ENCODE measurements at regions not wholly inside any gene's neighbourhood (a gene's known extent, or its start where the extent isn't known, plus 50 kb on each side); places are given as distances from the start of the nearest gene placed in this dataset.
A peak's percentile ranks its signal among the peaks of the same experiment; 100 is the strongest.

- Histone ChIP-seq H3K27me3 (ENCODE audit: control insufficient read depth, insufficient read depth, low read length) (no peaks in the 10 kb centered on the region), H3K27ac (ENCODE audit: insufficient read depth, low read length, poor library complexity, severe bottlenecking) (no peak overlapping the region), H3K4me3 (ENCODE audit: low read depth, low read length) (no peak overlapping the region), H3K4me1 (ENCODE audit: control insufficient read depth, insufficient read depth, low read length, poor library complexity, severe bottlenecking) (no peaks in the 10 kb centered on the region), H3K36me3 (ENCODE audit: control insufficient read depth, insufficient read depth, low read length) (no peaks in the 10 kb centered on the region), H3K9me3 (ENCODE audit: control insufficient read depth in 2 of 2, low read length in 2 of 2) (no peaks in the 10 kb centered on the region)
- H3K27ac Mint-ChIP-seq = no peak overlapping the region
- H3K9me3 Mint-ChIP-seq = peaks cover 0 to 5% (median 2%) of the 10 kb centered on the region in 7 donors
- no peak for ATAC-seq (ENCODE audit: low read depth in 2 of 2)
- H3K27me3 Mint-ChIP-seq = no peaks in the 10 kb centered on the region
- DNase-seq = no peak
- peaks cover 10 to 14% (median 12%) of the 10 kb centered on the region in 4 donors for H3K4me1 Mint-ChIP-seq
- peaks cover 4% of the 10 kb centered on the region for H3K36me3 Mint-ChIP-seq
- peak overlapping the region in 1 of 4 donors; percentile 6 for H3K4me3 Mint-ChIP-seq
Observed at GRCh38 chr5:35477911-35478310, 139.8 kb upstream of the SPEF2 start.

GRCh38 chr5:35477321-35477720, 140.3 kb upstream of the SPEF2 start:
- Mint-ChIP-seq H3K4me3 (no peak overlapping the region), H3K4me1 (peaks cover 7 to 12% (median 10%) of the 10 kb centered on the region in 4 donors), H3K36me3 (peaks cover 4% of the 10 kb centered on the region), H3K27me3 (no peaks in the 10 kb centered on the region), H3K27ac (no peak overlapping the region), H3K9me3 (peaks cover 0 to 5% (median 2%) of the 10 kb centered on the region in 7 donors)
- Histone ChIP-seq H3K36me3 (ENCODE audit: control insufficient read depth, insufficient read depth, low read length) (no peaks in the 10 kb centered on the region), H3K4me3 (ENCODE audit: low read depth, low read length) (no peak overlapping the region), H3K9me3 (ENCODE audit: control insufficient read depth in 2 of 2, low read length in 2 of 2) (no peaks in the 10 kb centered on the region), H3K27me3 (ENCODE audit: control insufficient read depth, insufficient read depth, low read length) (no peaks in the 10 kb centered on the region), H3K4me1 (ENCODE audit: control insufficient read depth, insufficient read depth, low read length, poor library complexity, severe bottlenecking) (no peaks in the 10 kb centered on the region), H3K27ac (ENCODE audit: insufficient read depth, low read length, poor library complexity, severe bottlenecking) (no peak overlapping the region)
- ATAC-seq (ENCODE audit: low read depth in 2 of 2) (no peak), DNase-seq (no peak)

DNA sequence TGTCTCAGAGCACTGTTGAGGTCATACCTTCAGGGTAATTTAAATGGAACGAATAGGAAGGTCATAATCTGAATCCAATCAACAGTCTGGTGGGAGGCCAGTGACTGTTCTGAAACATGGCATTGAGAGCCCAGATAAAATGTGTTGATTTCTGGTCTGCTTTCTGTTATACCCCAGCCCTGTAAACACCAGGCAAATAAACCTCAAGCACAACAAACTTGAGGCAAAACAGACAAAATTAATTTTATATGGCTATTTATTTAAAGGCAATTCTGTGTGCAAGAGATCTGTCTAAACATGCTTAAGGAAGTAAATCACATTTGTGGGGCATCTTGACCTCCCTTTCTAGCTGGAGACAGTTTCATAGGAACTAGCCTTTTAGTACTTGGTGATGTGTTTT, 140.9 kb upstream of the SPEF2 start:
- Mint-ChIP-seq H3K4me1 (peaks cover 6 to 12% (median 10%) of the 10 kb centered on the region in 4 donors), H3K36me3 (peaks cover 4% of the 10 kb centered on the region), H3K4me3 (no peak overlapping the region), H3K9me3 (peaks cover 0 to 5% (median 2%) of the 10 kb centered on the region in 7 donors), H3K27ac (no peak overlapping the region), H3K27me3 (no peaks in the 10 kb centered on the region)
- Histone ChIP-seq H3K4me1 (ENCODE audit: control insufficient read depth, insufficient read depth, low read length, poor library complexity, severe bottlenecking) (no peaks in the 10 kb centered on the region), H3K4me3 (ENCODE audit: low read depth, low read length) (no peak overlapping the region), H3K27ac (ENCODE audit: insufficient read depth, low read length, poor library complexity, severe bottlenecking) (no peak overlapping the region), H3K27me3 (ENCODE audit: control insufficient read depth, insufficient read depth, low read length) (no peaks in the 10 kb centered on the region), H3K9me3 (ENCODE audit: control insufficient read depth in 2 of 2, low read length in 2 of 2) (no peaks in the 10 kb centered on the region), H3K36me3 (ENCODE audit: control insufficient read depth, insufficient read depth, low read length) (no peaks in the 10 kb centered on the region)
- ATAC-seq (ENCODE audit: low read depth in 2 of 2) = no peak
- no peak for DNase-seq

GRCh38 chr5:35476036-35476435, 141.6 kb upstream of the SPEF2 start:
- no peaks in the 10 kb centered on the region for H3K9me3 ChIP-seq (ENCODE audit: control insufficient read depth in 2 of 2, low read length in 2 of 2)
- no peaks in the 10 kb centered on the region for H3K27me3 ChIP-seq (ENCODE audit: control insufficient read depth, insufficient read depth, low read length)
- Mint-ChIP-seq H3K27me3 (no peaks in the 10 kb centered on the region), H3K27ac (no peak overlapping the region), H3K4me3 (no peak overlapping the region), H3K9me3 (peaks cover 0 to 5% (median 2%) of the 10 kb centered on the region in 7 donors), H3K36me3 (peaks cover 4% of the 10 kb centered on the region), H3K4me1 (peaks cover 6 to 12% (median 10%) of the 10 kb centered on the region in 4 donors)
- no peak for ATAC-seq (ENCODE audit: low read depth in 2 of 2)
- H3K36me3 ChIP-seq (ENCODE audit: control insufficient read depth, insufficient read depth, low read length) = no peaks in the 10 kb centered on the region
- H3K27ac ChIP-seq (ENCODE audit: insufficient read depth, low read length, poor library complexity, severe bottlenecking) = no peak overlapping the region
- H3K4me1 ChIP-seq (ENCODE audit: control insufficient read depth, insufficient read depth, low read length, poor library complexity, severe bottlenecking) = no peaks in the 10 kb centered on the region
- H3K4me3 ChIP-seq (ENCODE audit: low read depth, low read length) = no peak overlapping the region
- DNase-seq = no peak

DNA sequence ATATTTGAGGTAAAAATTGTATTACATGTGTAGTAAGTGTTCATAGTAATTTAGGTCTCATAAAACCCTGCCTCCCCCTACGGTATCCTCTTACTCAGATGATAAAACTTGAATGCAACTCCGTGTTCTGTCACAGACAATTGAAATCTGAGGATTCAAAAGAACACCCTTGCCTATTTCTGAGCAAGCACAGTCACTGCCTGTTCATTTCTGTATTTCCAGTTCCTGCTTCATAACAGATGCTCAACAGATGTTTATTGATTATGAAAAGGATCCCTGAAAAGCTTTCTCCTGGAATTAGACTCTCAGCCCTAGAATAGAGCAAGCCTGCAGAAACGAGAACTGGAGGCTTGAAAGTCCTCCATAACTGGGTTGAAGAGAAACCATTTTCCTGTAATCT, 144.1 kb upstream of the SPEF2 start:
- Mint-ChIP-seq H3K36me3 (no peaks in the 10 kb centered on the region), H3K4me3 (no peak overlapping the region), H3K9me3 (peaks cover 0 to 2% (median 0%) of the 10 kb centered on the region in 7 donors), H3K27ac (no peak overlapping the region), H3K4me1 (no peaks in the 10 kb centered on the region), H3K27me3 (no peaks in the 10 kb centered on the region)
- Histone ChIP-seq H3K4me1 (ENCODE audit: control insufficient read depth, insufficient read depth, low read length, poor library complexity, severe bottlenecking) (no peaks in the 10 kb centered on the region), H3K27ac (ENCODE audit: insufficient read depth, low read length, poor library complexity, severe bottlenecking) (no peak overlapping the region), H3K9me3 (ENCODE audit: control insufficient read depth in 2 of 2, low read length in 2 of 2) (no peaks in the 10 kb centered on the region), H3K36me3 (ENCODE audit: control insufficient read depth, insufficient read depth, low read length) (no peaks in the 10 kb centered on the region), H3K27me3 (ENCODE audit: control insufficient read depth, insufficient read depth, low read length) (no peaks in the 10 kb centered on the region), H3K4me3 (ENCODE audit: low read depth, low read length) (no peak overlapping the region)
- ATAC-seq (ENCODE audit: low read depth in 2 of 2) (no peak), DNase-seq (no peak)

DNA sequence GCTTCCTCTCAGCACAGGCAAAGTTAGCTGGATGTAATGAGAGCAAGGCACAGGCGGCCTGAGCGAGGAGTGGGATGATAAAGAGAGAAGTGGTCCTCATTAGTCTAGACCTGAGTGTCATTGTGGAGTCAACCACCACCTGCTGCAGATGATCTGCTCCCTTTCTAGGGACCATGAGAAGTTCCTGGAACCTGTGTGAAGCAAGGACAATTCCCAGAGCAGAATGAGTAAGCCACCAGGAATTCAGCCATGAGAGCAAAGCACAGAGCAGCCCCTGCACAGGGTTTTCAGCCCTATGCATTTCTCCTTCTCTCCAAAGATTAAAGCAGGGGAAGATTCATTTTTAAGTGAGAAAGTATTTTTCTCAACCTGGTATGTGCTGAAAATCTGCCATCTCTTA, 146.8 kb upstream of the SPEF2 start:
- peaks cover 0 to 5% (median 0%) of the 10 kb centered on the region in 7 donors for H3K9me3 Mint-ChIP-seq
- H3K4me1 ChIP-seq (ENCODE audit: control insufficient read depth, insufficient read depth, low read length, poor library complexity, severe bottlenecking) = no peaks in the 10 kb centered on the region
- no peaks in the 10 kb centered on the region for H3K27me3 ChIP-seq (ENCODE audit: control insufficient read depth, insufficient read depth, low read length)
- no peaks in the 10 kb centered on the region for H3K4me1 Mint-ChIP-seq
- DNase-seq (no peak), ATAC-seq (ENCODE audit: low read depth in 2 of 2) (no peak)
- no peak overlapping the region for H3K4me3 ChIP-seq (ENCODE audit: low read depth, low read length)
- no peaks in the 10 kb centered on the region for H3K36me3 Mint-ChIP-seq
- H3K27ac Mint-ChIP-seq = no peak overlapping the region
- no peaks in the 10 kb centered on the region for H3K27me3 Mint-ChIP-seq
- no peaks in the 10 kb centered on the region for H3K36me3 ChIP-seq (ENCODE audit: control insufficient read depth, insufficient read depth, low read length)
- no peak overlapping the region for H3K4me3 Mint-ChIP-seq
- H3K27ac ChIP-seq (ENCODE audit: insufficient read depth, low read length, poor library complexity, severe bottlenecking) = no peak overlapping the region
- no peaks in the 10 kb centered on the region for H3K9me3 ChIP-seq (ENCODE audit: control insufficient read depth in 2 of 2, low read length in 2 of 2)

DNA sequence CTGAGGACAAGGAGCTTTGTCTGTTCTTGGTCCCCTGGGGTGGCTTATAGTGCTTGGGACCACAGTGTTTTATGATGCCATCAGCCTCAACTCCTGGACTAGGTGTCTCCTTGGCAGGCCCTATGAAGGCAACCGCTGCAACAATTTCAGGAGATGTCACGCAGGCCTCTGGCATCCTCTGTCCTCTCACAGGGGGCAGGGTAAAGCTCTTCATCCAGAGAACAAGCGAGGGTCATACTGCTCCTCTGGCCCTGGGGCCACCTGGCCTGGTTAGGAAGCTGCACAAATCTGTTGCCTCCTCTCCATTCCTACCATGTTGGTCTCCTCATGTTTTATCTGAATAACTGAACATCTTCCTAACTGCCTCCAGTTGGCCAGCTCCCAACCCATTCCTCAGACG, 148.9 kb upstream of the SPEF2 start:
- no peak overlapping the region for H3K4me3 ChIP-seq (ENCODE audit: low read depth, low read length)
- no peaks in the 10 kb centered on the region for H3K4me1 ChIP-seq (ENCODE audit: control insufficient read depth, insufficient read depth, low read length, poor library complexity, severe bottlenecking)
- DNase-seq (no peak), ATAC-seq (ENCODE audit: low read depth in 2 of 2) (no peak)
- H3K27me3 ChIP-seq (ENCODE audit: control insufficient read depth, insufficient read depth, low read length) = no peaks in the 10 kb centered on the region
- H3K9me3 ChIP-seq (ENCODE audit: control insufficient read depth in 2 of 2, low read length in 2 of 2) = no peaks in the 10 kb centered on the region
- Mint-ChIP-seq H3K9me3 (peaks cover 0 to 5% (median 0%) of the 10 kb centered on the region in 7 donors), H3K4me1 (no peaks in the 10 kb centered on the region), H3K4me3 (no peak overlapping the region), H3K36me3 (no peaks in the 10 kb centered on the region), H3K27me3 (no peaks in the 10 kb centered on the region), H3K27ac (no peak overlapping the region)
- no peak overlapping the region for H3K27ac ChIP-seq (ENCODE audit: insufficient read depth, low read length, poor library complexity, severe bottlenecking)
- H3K36me3 ChIP-seq (ENCODE audit: control insufficient read depth, insufficient read depth, low read length) = no peaks in the 10 kb centered on the region

DNA sequence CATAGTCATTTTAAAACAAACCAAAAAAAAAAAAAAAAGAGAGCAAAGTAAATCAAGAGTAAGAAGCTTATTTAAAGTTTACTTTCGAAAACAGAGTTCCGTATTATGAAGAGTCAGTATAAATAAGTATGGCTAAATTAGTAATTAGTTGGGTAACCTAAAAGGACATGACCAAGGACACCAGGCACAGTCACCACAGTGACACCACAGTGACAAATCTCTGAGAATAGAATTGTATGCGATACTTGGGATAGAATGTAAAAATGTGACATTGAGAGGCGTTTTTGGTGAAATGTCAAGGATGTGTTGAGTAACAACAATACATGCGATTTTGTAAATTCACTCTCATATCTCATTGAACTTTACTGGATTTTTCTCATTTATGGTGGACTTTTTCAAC, 150.9 kb upstream of the SPEF2 start:
- H3K4me1 Mint-ChIP-seq = no peaks in the 10 kb centered on the region
- Histone ChIP-seq H3K4me3 (ENCODE audit: low read depth, low read length) (no peak overlapping the region), H3K27me3 (ENCODE audit: control insufficient read depth, insufficient read depth, low read length) (no peaks in the 10 kb centered on the region), H3K36me3 (ENCODE audit: control insufficient read depth, insufficient read depth, low read length) (no peaks in the 10 kb centered on the region), H3K9me3 (ENCODE audit: control insufficient read depth in 2 of 2, low read length in 2 of 2) (no peaks in the 10 kb centered on the region), H3K27ac (ENCODE audit: insufficient read depth, low read length, poor library complexity, severe bottlenecking) (no peak overlapping the region), H3K4me1 (ENCODE audit: control insufficient read depth, insufficient read depth, low read length, poor library complexity, severe bottlenecking) (no peaks in the 10 kb centered on the region)
- no peak for DNase-seq
- no peaks in the 10 kb centered on the region for H3K36me3 Mint-ChIP-seq
- ATAC-seq (ENCODE audit: low read depth in 2 of 2) = no peak
- no peak overlapping the region for H3K27ac Mint-ChIP-seq
- no peak overlapping the region for H3K4me3 Mint-ChIP-seq
- no peaks in the 10 kb centered on the region for H3K27me3 Mint-ChIP-seq
- peaks cover 0 to 2% (median 0%) of the 10 kb centered on the region in 7 donors for H3K9me3 Mint-ChIP-seq

Measured in CD4-positive, CD25-positive, alpha-beta regulatory T cell (primary cell).